H9 (cell line): ENCODE measurements at regions not wholly inside any gene's neighbourhood (a gene's known extent, or its start where the extent isn't known, plus 50 kb on each side); places are given as distances from the start of the nearest gene placed in this dataset.

Experiments used
- DNase-seq: peaks from one replicate; pipeline ENCODE4 v3.0.0-alpha.2; 2017
- H2AFZ ChIP-seq: one replicate; pipeline ENCODE4 v1.6.1; 2013; ENCODE audit warnings: mild to moderate bottlenecking, low read length, control low read depth, moderate library complexity
- H2AK5ac ChIP-seq: 2 replicates; pipeline ENCODE4 v1.6.1; 2013; ENCODE audit warnings: low read length, control low read depth, mixed read lengths; ENCODE audit not compliant: insufficient read length
- H2BK120ac ChIP-seq: one replicate; pipeline ENCODE4 v1.6.1; 2013; ENCODE audit warnings: low read depth, mild to moderate bottlenecking, low read length, control low read depth, inconsistent platforms; ENCODE audit not compliant: poor library complexity, severe bottlenecking
- H2BK12ac ChIP-seq: 2 replicates; pipeline ENCODE4 v1.6.1; 2013; ENCODE audit warnings: low read length, control low read depth, mixed read lengths, low read depth; ENCODE audit not compliant: insufficient read length
- H2BK15ac ChIP-seq: 2 replicates; pipeline ENCODE4 v1.6.1; 2013; ENCODE audit warnings: low read depth, low read length, control low read depth
- H2BK20ac ChIP-seq: one replicate; pipeline ENCODE4 v1.6.1; 2013; ENCODE audit warnings: low read depth, mild to moderate bottlenecking, low read length, control low read depth, inconsistent platforms; ENCODE audit not compliant: poor library complexity, severe bottlenecking
- H2BK5ac ChIP-seq: 2 replicates; pipeline ENCODE4 v1.6.1; 2013; ENCODE audit warnings: low read length, control low read depth, mixed read lengths; ENCODE audit not compliant: insufficient read length
- H3K14ac ChIP-seq: 2 replicates; pipeline ENCODE4 v1.6.1; 2013; ENCODE audit warnings: low read length, control low read depth; ENCODE audit not compliant: insufficient read depth
- H3K18ac ChIP-seq: 2 replicates; pipeline ENCODE4 v1.6.1; 2013; ENCODE audit warnings: low read depth, mild to moderate bottlenecking, mixed read lengths, low read length, control low read depth; ENCODE audit not compliant: insufficient read length
- H3K23ac ChIP-seq: 2 replicates; pipeline ENCODE4 v1.6.1; 2013; ENCODE audit warnings: low read length, control low read depth, mixed read lengths, low read depth; ENCODE audit not compliant: insufficient read length
- H3K23me2 ChIP-seq: 2 replicates; pipeline ENCODE4 v1.6.1; 2013; ENCODE audit warnings: low read depth, mild to moderate bottlenecking, mixed read lengths, low read length, control low read depth; ENCODE audit not compliant: insufficient read length, poor library complexity, severe bottlenecking
- H3K27ac ChIP-seq: 2 replicates; pipeline ENCODE4 v1.5.1; 2013; ENCODE audit warnings: low read length, control low read depth, mixed read lengths, low read depth; ENCODE audit not compliant: insufficient read length
- H3K27me3 ChIP-seq: 2 replicates; pipeline ENCODE4 v1.6.1; 2013; ENCODE audit warnings: low read length, control low read depth, inconsistent platforms; ENCODE audit not compliant: insufficient read depth
- H3K4ac ChIP-seq: 2 replicates; pipeline ENCODE4 v1.6.1; 2013; ENCODE audit warnings: low read depth, mild to moderate bottlenecking, control low read depth, inconsistent platforms, low read length, moderate library complexity
- H3K4me1 ChIP-seq: 2 replicates; pipeline ENCODE4 v1.6.1; 2013; ENCODE audit warnings: low read length, control low read depth, inconsistent platforms; ENCODE audit not compliant: insufficient read depth
- H3K4me2 ChIP-seq: 2 replicates; pipeline ENCODE4 v1.6.1; 2013; ENCODE audit warnings: low read length, control low read depth, mixed read lengths; ENCODE audit not compliant: insufficient read length, insufficient read depth
- H3K56ac ChIP-seq: 2 replicates; pipeline ENCODE4 v1.6.1; 2013; ENCODE audit warnings: low read depth, mild to moderate bottlenecking, mixed read lengths, low read length, control low read depth; ENCODE audit not compliant: insufficient read length
- H3K79me1 ChIP-seq: 2 replicates; pipeline ENCODE4 v1.6.1; 2013; ENCODE audit warnings: low read depth, mild to moderate bottlenecking, moderate library complexity, low read length, control low read depth, inconsistent platforms; ENCODE audit not compliant: insufficient read depth, poor library complexity, severe bottlenecking
- H3K79me2 ChIP-seq: 2 replicates; pipeline ENCODE4 v1.6.1; 2013; ENCODE audit warnings: low read length, control low read depth, inconsistent platforms; ENCODE audit not compliant: insufficient read depth
- H3K9ac ChIP-seq: 2 replicates; pipeline ENCODE4 v1.6.1; 2013; ENCODE audit warnings: low read length, control low read depth, mixed read lengths; ENCODE audit not compliant: insufficient read length; ENCODE audit errors: extremely low read depth
- H3K9me3 ChIP-seq: one replicate; pipeline ENCODE4 v1.6.1; 2013; ENCODE audit warnings: low read depth, low read length, inconsistent platforms; ENCODE audit not compliant: control insufficient read depth
- H3T11ph ChIP-seq: one replicate; pipeline ENCODE4 v1.6.1; 2013; ENCODE audit warnings: mild to moderate bottlenecking, low read length, control low read depth, inconsistent platforms
- H4K20me1 ChIP-seq: one replicate; pipeline ENCODE4 v1.6.1; 2013; ENCODE audit not compliant: control insufficient read depth, insufficient read length, insufficient read depth
- H4K5ac ChIP-seq: 2 replicates; pipeline ENCODE4 v1.6.1; 2013; ENCODE audit warnings: low read depth, mild to moderate bottlenecking, mixed read lengths, low read length, control low read depth; ENCODE audit not compliant: insufficient read length
- H4K8ac ChIP-seq: replicated peaks from 2 replicates; pipeline ENCODE4 v1.6.1; 2013; ENCODE audit warnings: low read length, control low read depth, mixed read lengths, low read depth; ENCODE audit not compliant: insufficient read length
- H4K91ac ChIP-seq: 2 replicates; pipeline ENCODE4 v1.6.1; 2013; ENCODE audit warnings: low read depth, mild to moderate bottlenecking, moderate library complexity, mixed read lengths, low read length, control low read depth; ENCODE audit not compliant: insufficient read length
- H3K27ac Mint-ChIP-seq, 3 experiments: 2 replicates in 2 of 3; 3 replicates in 1 of 3; pipeline ENCODE4 v1.8.0; 2020 to 2021; ENCODE audit warnings: mixed read lengths in 3 of 3, mild to moderate bottlenecking in 1 of 3, moderate library complexity in 1 of 3
- H3K27me3 Mint-ChIP-seq: 2 replicates; pipeline ENCODE4 v1.8.0; 2021; ENCODE audit warnings: low read depth, mild to moderate bottlenecking, moderate library complexity, mixed read lengths
- H3K36me3 Mint-ChIP-seq, 3 experiments: 2 replicates in 2 of 3; 3 replicates in 1 of 3; pipeline ENCODE4 v1.8.0; 2020 to 2021; ENCODE audit warnings: low read depth in 3 of 3, mixed read lengths in 3 of 3; ENCODE audit not compliant: insufficient read depth in 1 of 3
- H3K4me1 Mint-ChIP-seq, 2 experiments: 2 replicates each; pipeline ENCODE4 v1.8.0; 2020; ENCODE audit warnings: mixed read lengths in 2 of 2
- H3K4me3 Mint-ChIP-seq, 2 experiments: 2 replicates in 1 of 2; 3 replicates in 1 of 2; pipeline ENCODE4 v1.8.0; 2020 to 2021; ENCODE audit warnings: mild to moderate bottlenecking in 2 of 2, mixed read lengths in 2 of 2, moderate library complexity in 1 of 2
- H3K9me3 Mint-ChIP-seq, 2 experiments: 2 replicates in 1 of 2; 3 replicates in 1 of 2; pipeline ENCODE4 v1.8.0; 2020; ENCODE audit warnings: mild to moderate bottlenecking in 2 of 2, mixed read lengths in 2 of 2, moderate library complexity in 1 of 2
- CTCF ChIP-seq: fragments of 200-600 bp; sonication (generic); conservative IDR thresholded peaks from 3 replicates; pipeline ENCODE4 v1.8.0; 2021; ENCODE audit warnings: antibody characterized with exemption, mild to moderate bottlenecking
- WGBS: extraction: QIAGEN DNeasy Blood & Tissue Kit; methylation state at CpG from one replicate; pipeline ENCODE4 v1.1.7; 2013; ENCODE audit warnings: missing lambda C conversion rate, low lambda C conversion rate, mixed read lengths; ENCODE audit not compliant: insufficient read length; ENCODE audit errors: extremely low coverage; 5-methylcytosine and 5-hydroxymethylcytosine counted together

- H3K27ac ChIP-seq = no peak overlapping the region
- no peaks in the 10 kb centered on the region for H4K20me1 ChIP-seq
- Mint-ChIP-seq H3K27ac (no peak overlapping the region), H3K4me3 (no peak overlapping the region), H3K27me3 (peaks cover 14% of the 10 kb centered on the region), H3K9me3 (no peaks in the 10 kb centered on the region), H3K4me1 (peaks cover 10 to 11% of the 10 kb centered on the region in 2 experiments; a peak in 3 of 4 replicates), H3K36me3 (no peaks in the 10 kb centered on the region)
- H3K9ac ChIP-seq = no peak overlapping the region
- no peak overlapping the region for H3K56ac ChIP-seq
- no peak overlapping the region for H2AK5ac ChIP-seq
- H2BK20ac ChIP-seq = no peak overlapping the region
- H2AFZ ChIP-seq = no peak overlapping the region
- no peak overlapping the region for H2BK5ac ChIP-seq
- no peaks in the 10 kb centered on the region for H3K23me2 ChIP-seq
- no peaks in the 10 kb centered on the region; the same call in 1 of the 2 replicates for H3K4me1 ChIP-seq
- H3K79me2 ChIP-seq = no peaks in the 10 kb centered on the region
- no peak overlapping the region for H3T11ph ChIP-seq
- H4K8ac ChIP-seq = no peak overlapping the region
- no peak overlapping the region for H2BK15ac ChIP-seq
- no peak overlapping the region for H4K91ac ChIP-seq
- H3K79me1 ChIP-seq = no peaks in the 10 kb centered on the region
- H4K5ac ChIP-seq = no peak overlapping the region
- H3K27me3 ChIP-seq = no peaks in the 10 kb centered on the region
- no peak overlapping the region for H2BK120ac ChIP-seq
- H3K18ac ChIP-seq = no peak overlapping the region
- H2BK12ac ChIP-seq = no peak overlapping the region
- H3K9me3 ChIP-seq = no peaks in the 10 kb centered on the region
- H3K4me2 ChIP-seq = no peak overlapping the region
- no peak for DNase-seq
- H3K4ac ChIP-seq = no peak overlapping the region
- no peak overlapping the region for H3K23ac ChIP-seq
- no peak overlapping the region for H3K14ac ChIP-seq
- no peak for TF ChIP-seq CTCF
- WGBS = no CpG with 5 or more reads among the region's 6 CpGs
Measured at GRCh38 chr2:114065731-114066130, 175.8 kb downstream of the ACTR3 start.
